ENCODE measurements at regions not wholly inside any gene's neighbourhood (a gene's known extent, or its start where the extent isn't known, plus 50 kb on each side); places are given as distances from the start of the nearest gene placed in this dataset.

DNA sequence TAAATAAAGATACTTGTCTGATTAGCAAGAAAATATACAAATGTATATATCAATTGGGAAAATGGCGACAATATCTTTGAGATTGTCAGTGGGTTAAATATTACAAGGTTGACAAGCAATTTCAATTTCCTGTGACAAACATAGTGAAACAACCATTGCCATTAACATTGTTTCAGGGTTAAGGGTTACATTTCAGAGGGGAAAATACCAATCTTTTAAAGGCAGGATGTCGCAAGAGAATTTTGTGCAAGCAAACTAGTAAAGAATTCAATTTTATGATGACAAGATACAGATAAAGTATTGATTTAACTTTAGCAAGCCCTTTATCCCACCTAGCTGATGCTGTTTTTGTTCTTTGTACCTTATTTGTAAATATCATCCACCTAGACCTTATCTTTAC is 305.8 kb upstream of the GRIA3 start:
- no peaks in the 10 kb centered on the region for H3K79me2 ChIP-seq (ENCODE audit: low read length)
- no peak for TF ChIP-seq CTCF (IDR thresholded peaks at IDR 0.05; ENCODE audit: low read length)
- no peak for TF ChIP-seq EZH2 (optimal IDR thresholded peaks at IDR 0.05; ENCODE audit: low read depth, low read length)
- no peak for TF ChIP-seq EZH2phosphoT487 (IDR thresholded peaks at IDR 0.05; ENCODE audit: low read length)
- H4K20me1 ChIP-seq (ENCODE audit: insufficient read depth, low read length) = no peaks in the 10 kb centered on the region
- DNase-seq = no peak
- H2AFZ ChIP-seq (ENCODE audit: low read length) = no peak overlapping the region
- H3K36me3 ChIP-seq (replicated peaks; ENCODE audit: insufficient read depth, low read length) = no peaks in the 10 kb centered on the region
- no peak overlapping the region for H3K4me3 ChIP-seq (ENCODE audit: low read length)
- H3K9me3 ChIP-seq (replicated peaks; ENCODE audit: insufficient read depth, low read length) = no peaks in the 10 kb centered on the region
- no peak overlapping the region for H3K27ac ChIP-seq (ENCODE audit: low read length)
- H3F3A ChIP-seq (ENCODE audit: insufficient read depth, low read length) = no peaks in the 10 kb centered on the region
- no peaks in the 10 kb centered on the region for H3K4me1 ChIP-seq (ENCODE audit: low read length)
- no peaks in the 10 kb centered on the region for H3K9me2 ChIP-seq (replicated peaks; ENCODE audit: insufficient read depth, low read length)
- no peaks in the 10 kb centered on the region for H3K27me3 ChIP-seq (replicated peaks; ENCODE audit: insufficient read depth, low read length)
- no peak overlapping the region for H3K9ac ChIP-seq (ENCODE audit: low read length)
- no peak overlapping the region for H3K4me2 ChIP-seq (ENCODE audit: low read depth, low read length)

GRCh38 chrX:122880952-122881351 is 303.1 kb upstream of the GRIA3 start:
- TF ChIP-seq CTCF (IDR thresholded peaks at IDR 0.05; ENCODE audit: low read length) (no peak), EZH2 (optimal IDR thresholded peaks at IDR 0.05; ENCODE audit: low read depth, low read length) (no peak)

GRCh38 chrX:122890729-122891128 is 293.3 kb upstream of the GRIA3 start:
- TF ChIP-seq EZH2 (optimal IDR thresholded peaks at IDR 0.05; ENCODE audit: low read depth, low read length) (no peak), CTCF (IDR thresholded peaks at IDR 0.05; ENCODE audit: low read length) (no peak), EZH2phosphoT487 (IDR thresholded peaks at IDR 0.05; ENCODE audit: low read length) (no peak)
- Histone ChIP-seq H3F3A (ENCODE audit: insufficient read depth, low read length) (no peaks in the 10 kb centered on the region), H3K27ac (ENCODE audit: low read length) (no peak overlapping the region), H3K4me3 (ENCODE audit: low read length) (no peak overlapping the region), H3K4me2 (ENCODE audit: low read depth, low read length) (no peak overlapping the region), H4K20me1 (ENCODE audit: insufficient read depth, low read length) (no peaks in the 10 kb centered on the region), H3K27me3 (replicated peaks; ENCODE audit: insufficient read depth, low read length) (no peaks in the 10 kb centered on the region), H2AFZ (ENCODE audit: low read length) (no peak overlapping the region), H3K9ac (ENCODE audit: low read length) (no peak overlapping the region), H3K9me2 (replicated peaks; ENCODE audit: insufficient read depth, low read length) (no peaks in the 10 kb centered on the region), H3K4me1 (ENCODE audit: low read length) (no peaks in the 10 kb centered on the region), H3K79me2 (ENCODE audit: low read length) (no peaks in the 10 kb centered on the region), H3K9me3 (replicated peaks; ENCODE audit: insufficient read depth, low read length) (no peaks in the 10 kb centered on the region), H3K36me3 (replicated peaks; ENCODE audit: insufficient read depth, low read length) (no peaks in the 10 kb centered on the region)
- no peak for DNase-seq

More at GRCh38 chrX:122880952-122881351, 303.1 kb upstream of the GRIA3 start:
- Histone ChIP-seq H3K9me2 (replicated peaks; ENCODE audit: insufficient read depth, low read length) (no peaks in the 10 kb centered on the region), H3F3A (ENCODE audit: insufficient read depth, low read length) (no peaks in the 10 kb centered on the region), H2AFZ (ENCODE audit: low read length) (no peak overlapping the region), H3K9ac (ENCODE audit: low read length) (no peak overlapping the region), H3K4me3 (ENCODE audit: low read length) (no peak overlapping the region), H3K27ac (ENCODE audit: low read length) (no peak overlapping the region), H3K4me2 (ENCODE audit: low read depth, low read length) (no peak overlapping the region), H4K20me1 (ENCODE audit: insufficient read depth, low read length) (no peaks in the 10 kb centered on the region), H3K4me1 (ENCODE audit: low read length) (no peaks in the 10 kb centered on the region), H3K36me3 (replicated peaks; ENCODE audit: insufficient read depth, low read length) (no peaks in the 10 kb centered on the region), H3K79me2 (ENCODE audit: low read length) (no peaks in the 10 kb centered on the region), H3K27me3 (replicated peaks; ENCODE audit: insufficient read depth, low read length) (no peaks in the 10 kb centered on the region), H3K9me3 (replicated peaks; ENCODE audit: insufficient read depth, low read length) (no peaks in the 10 kb centered on the region)
- no peak for DNase-seq
